WTC11 (cell line): ENCODE measurements at regions not wholly inside any gene's neighbourhood (a gene's known extent, or its start where the extent isn't known, plus 50 kb on each side); places are given as distances from the start of the nearest gene placed in this dataset.

Experiments used
- ATAC-seq: fragments of 200-7000 bp; cut with Tn5 transposase; 2 replicates; pipeline ENCODE4 v1.10.0; 2021; ENCODE audit warnings: mild to moderate bottlenecking, moderate library complexity
- CTCF ChIA-PET: fragments of 300-600 bp; sonication (Branson Sonifier 250); formaldehyde crosslinking; loops from one replicate; lab custom pipeline; 2021; ENCODE audit warnings: antibody characterized with exemption; lab: Charles Lee
- POLR2A ChIA-PET: fragments of 350-600 bp; sonication (Branson Sonifier 250); formaldehyde crosslinking; loops from one replicate; lab custom pipeline; 2021; ENCODE audit warnings: antibody characterized with exemption; lab: Charles Lee
- DNase-seq: peaks from one replicate; pipeline ENCODE4 v3.0.0; 2021; ENCODE audit warnings: low spot score
- H3K27ac Mint-ChIP-seq: 2 replicates; pipeline ENCODE4 v1.8.0; 2021; ENCODE audit warnings: mixed read lengths
- H3K27me3 Mint-ChIP-seq: 2 replicates; pipeline ENCODE4 v1.8.0; 2021; ENCODE audit warnings: low read depth, mild to moderate bottlenecking, moderate library complexity, mixed read lengths
- H3K36me3 Mint-ChIP-seq: 2 replicates; pipeline ENCODE4 v1.8.0; 2021; ENCODE audit warnings: mixed read lengths
- H3K4me1 Mint-ChIP-seq: 2 replicates; pipeline ENCODE4 v1.8.0; 2022; ENCODE audit warnings: mixed read lengths
- H3K4me3 Mint-ChIP-seq: 2 replicates; pipeline ENCODE4 v1.8.0; 2021; ENCODE audit warnings: mild to moderate bottlenecking, moderate library complexity, mixed read lengths
- H3K9me3 Mint-ChIP-seq: 2 replicates; pipeline ENCODE4 v1.8.0; 2021; ENCODE audit warnings: mixed read lengths
- ATF1 ChIP-seq: sonication (generic); formaldehyde crosslinking; IDR thresholded peaks from 2 replicates; pipeline ENCODE4 v1.8.1; 2023; ENCODE audit warnings: mild to moderate bottlenecking, moderate library complexity, missing genetic modification reagents
- CBFB ChIP-seq: sonication (generic); formaldehyde crosslinking; IDR thresholded peaks from 2 replicates; pipeline ENCODE4 v1.8.1; 2022; ENCODE audit warnings: mild to moderate bottlenecking, low read depth, missing genetic modification reagents
- EMX1 ChIP-seq: fragments of 250-450 bp; sonication (Bioruptor Pico); IDR thresholded peaks from 2 replicates; pipeline ENCODE4 v1.8.0; 2021; ENCODE audit warnings: mild to moderate bottlenecking
- FOXJ3 ChIP-seq: sonication (generic); formaldehyde crosslinking; IDR thresholded peaks from 2 replicates; pipeline ENCODE4 v1.9.0; 2021; ENCODE audit warnings: missing genetic modification reagents, mild to moderate bottlenecking, borderline replicate concordance
- FOXK1 ChIP-seq: sonication (generic); formaldehyde crosslinking; IDR thresholded peaks from 2 replicates; pipeline ENCODE4 v1.8.0; 2022; ENCODE audit warnings: mild to moderate bottlenecking, moderate library complexity, missing genetic modification reagents
- JAZF1 ChIP-seq: fragments of 250-450 bp; sonication (Bioruptor Pico); IDR thresholded peaks from 2 replicates; pipeline ENCODE4 v1.9.0; 2021; ENCODE audit warnings: moderate library complexity, mild to moderate bottlenecking, inconsistent platforms
- MXD4 ChIP-seq: fragments of 250-450 bp; sonication (Bioruptor Pico); IDR thresholded peaks from 2 replicates; pipeline ENCODE4 v1.8.0; 2021; ENCODE audit warnings: mild to moderate bottlenecking, moderate library complexity, borderline replicate concordance
- NFYB ChIP-seq: sonication (generic); formaldehyde crosslinking; conservative IDR thresholded peaks from 2 replicates; pipeline ENCODE4 v1.8.0; 2022; ENCODE audit warnings: low read depth, missing genetic modification reagents
- SP1 ChIP-seq: sonication (generic); formaldehyde crosslinking; conservative IDR thresholded peaks from 2 replicates; pipeline ENCODE4 v1.8.1; 2022; ENCODE audit warnings: missing genetic modification reagents
- TCF7 ChIP-seq: sonication (generic); formaldehyde crosslinking; IDR thresholded peaks from 2 replicates; pipeline ENCODE4 v1.8.0; 2022; ENCODE audit warnings: mild to moderate bottlenecking, low read depth, missing genetic modification reagents, moderate library complexity
- ZNF138 ChIP-seq: sonication (generic); formaldehyde crosslinking; conservative IDR thresholded peaks from 2 replicates; pipeline ENCODE4 v1.8.1; 2022; ENCODE audit warnings: mild to moderate bottlenecking, moderate library complexity, missing genetic modification reagents
- ZNF232 ChIP-seq: sonication (generic); formaldehyde crosslinking; IDR thresholded peaks from 2 replicates; pipeline ENCODE4 v1.8.0; 2022; ENCODE audit warnings: mild to moderate bottlenecking, missing genetic modification reagents
- TF ChIP-seq, protein P1 (sequence below): sonication (generic); formaldehyde crosslinking; IDR thresholded peaks from 2 replicates; pipeline ENCODE4 v1.8.0; 2022; ENCODE audit warnings: missing genetic modification reagents
- TF ChIP-seq, protein P2 (sequence below): sonication (generic); formaldehyde crosslinking; IDR thresholded peaks from 2 replicates; pipeline ENCODE4 v1.8.1; 2023; ENCODE audit warnings: mild to moderate bottlenecking, missing genetic modification reagents
- TF ChIP-seq, protein P3 (sequence below): sonication (generic); formaldehyde crosslinking; IDR thresholded peaks from 2 replicates; pipeline ENCODE4 v1.8.1; 2022; ENCODE audit warnings: mild to moderate bottlenecking, missing genetic modification reagents, moderate library complexity, borderline replicate concordance
- TF ChIP-seq, protein P4 (sequence below): fragments of 200-600 bp; IDR thresholded peaks from 2 replicates; pipeline ENCODE4 v1.8.0; 2022; ENCODE audit warnings: antibody characterized with exemption
- TF ChIP-seq, protein P5 (sequence below): sonication (generic); formaldehyde crosslinking; IDR thresholded peaks from 2 replicates; pipeline ENCODE4 v1.8.0; 2022; ENCODE audit warnings: mild to moderate bottlenecking, missing genetic modification reagents
- TF ChIP-seq, protein P6 (sequence below): sonication (generic); formaldehyde crosslinking; IDR thresholded peaks from 2 replicates; pipeline ENCODE4 v1.8.1; 2023; ENCODE audit warnings: mild to moderate bottlenecking, missing genetic modification reagents
- TF ChIP-seq, protein P7 (sequence below): fragments of 250-450 bp; sonication (Bioruptor Pico); IDR thresholded peaks from 2 replicates; pipeline ENCODE4 v2.1.2; 2022; ENCODE audit warnings: mild to moderate bottlenecking, moderate library complexity

DNA sequence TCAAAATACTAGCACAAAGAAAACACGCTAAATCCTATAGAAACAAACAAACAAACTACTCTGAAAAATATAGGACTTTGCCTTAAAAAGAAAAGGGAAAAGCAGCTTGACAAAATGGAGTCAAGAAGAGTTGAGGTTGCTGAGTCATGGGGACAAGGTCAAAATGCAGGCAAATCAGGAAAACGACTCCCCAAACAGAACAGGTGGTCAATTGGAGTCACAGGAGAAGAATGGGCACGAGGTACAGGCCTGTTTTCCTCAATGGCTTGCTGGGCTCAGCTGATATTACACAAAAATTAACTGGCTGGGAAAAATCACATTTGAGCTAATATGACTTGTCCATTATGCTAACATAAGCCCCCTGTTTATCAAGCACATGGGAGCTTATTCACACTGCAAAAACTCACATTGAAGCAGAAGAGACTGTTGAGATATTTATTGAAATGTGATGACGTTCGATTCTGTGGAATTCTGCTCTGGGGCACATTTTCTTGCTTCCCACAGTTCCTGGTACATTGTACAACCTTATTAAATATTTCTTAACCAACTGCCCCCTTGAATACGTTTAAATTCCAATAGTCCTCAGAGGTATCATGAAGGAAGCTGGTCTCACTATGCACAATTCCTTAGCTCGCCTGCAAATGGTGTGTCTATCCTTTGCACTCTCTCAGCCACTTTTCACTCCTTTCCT lies 1622.1 kb downstream of the STIM2 start (continued):
- no peak for TF ChIP-seq CBFB (CRISPR knock-in tag)
- no peak for TF ChIP-seq SP1 (CRISPR knock-in tag)
- no peak for TF ChIP-seq MXD4 (CRISPR knock-in tag)
- TF ChIP-seq, protein P1, sequence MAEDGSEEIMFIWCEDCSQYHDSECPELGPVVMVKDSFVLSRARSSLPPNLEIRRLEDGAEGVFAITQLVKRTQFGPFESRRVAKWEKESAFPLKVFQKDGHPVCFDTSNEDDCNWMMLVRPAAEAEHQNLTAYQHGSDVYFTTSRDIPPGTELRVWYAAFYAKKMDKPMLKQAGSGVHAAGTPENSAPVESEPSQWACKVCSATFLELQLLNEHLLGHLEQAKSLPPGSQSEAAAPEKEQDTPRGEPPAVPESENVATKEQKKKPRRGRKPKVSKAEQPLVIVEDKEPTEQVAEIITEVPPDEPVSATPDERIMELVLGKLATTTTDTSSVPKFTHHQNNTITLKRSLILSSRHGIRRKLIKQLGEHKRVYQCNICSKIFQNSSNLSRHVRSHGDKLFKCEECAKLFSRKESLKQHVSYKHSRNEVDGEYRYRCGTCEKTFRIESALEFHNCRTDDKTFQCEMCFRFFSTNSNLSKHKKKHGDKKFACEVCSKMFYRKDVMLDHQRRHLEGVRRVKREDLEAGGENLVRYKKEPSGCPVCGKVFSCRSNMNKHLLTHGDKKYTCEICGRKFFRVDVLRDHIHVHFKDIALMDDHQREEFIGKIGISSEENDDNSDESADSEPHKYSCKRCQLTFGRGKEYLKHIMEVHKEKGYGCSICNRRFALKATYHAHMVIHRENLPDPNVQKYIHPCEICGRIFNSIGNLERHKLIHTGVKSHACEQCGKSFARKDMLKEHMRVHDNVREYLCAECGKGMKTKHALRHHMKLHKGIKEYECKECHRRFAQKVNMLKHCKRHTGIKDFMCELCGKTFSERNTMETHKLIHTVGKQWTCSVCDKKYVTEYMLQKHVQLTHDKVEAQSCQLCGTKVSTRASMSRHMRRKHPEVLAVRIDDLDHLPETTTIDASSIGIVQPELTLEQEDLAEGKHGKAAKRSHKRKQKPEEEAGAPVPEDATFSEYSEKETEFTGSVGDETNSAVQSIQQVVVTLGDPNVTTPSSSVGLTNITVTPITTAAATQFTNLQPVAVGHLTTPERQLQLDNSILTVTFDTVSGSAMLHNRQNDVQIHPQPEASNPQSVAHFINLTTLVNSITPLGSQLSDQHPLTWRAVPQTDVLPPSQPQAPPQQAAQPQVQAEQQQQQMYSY (CRISPR knock-in tag) = no peak

DNA sequence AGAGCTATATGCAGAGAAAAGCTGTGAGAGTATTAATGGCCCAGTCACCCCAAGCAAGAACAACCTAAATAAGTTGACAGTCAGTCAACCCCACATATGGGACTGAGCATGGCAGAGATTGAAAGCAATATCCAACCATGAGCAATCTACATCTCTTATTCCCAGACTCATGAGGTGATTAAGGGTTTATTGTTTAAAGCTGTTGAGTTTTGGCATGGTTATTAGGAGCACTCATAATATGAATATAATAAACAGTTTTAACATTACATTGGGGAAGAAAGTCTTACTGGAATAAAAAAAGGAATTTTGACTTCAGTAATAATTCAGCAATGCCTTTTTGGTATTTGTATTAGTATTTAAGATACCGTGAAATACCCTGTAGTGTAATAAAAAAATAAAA lies 1627.4 kb downstream of the STIM2 start:
- no peak for DNase-seq
- H3K4me1 Mint-ChIP-seq = peaks cover 21% of the 10 kb centered on the region
- ATAC-seq = no peak
- CTCF ChIA-PET = no interaction called here
- no peaks in the 10 kb centered on the region for H3K27me3 Mint-ChIP-seq
- POLR2A ChIA-PET = no interaction called here
- peaks cover 7% of the 10 kb centered on the region; the same call in 1 of the 2 replicates for H3K9me3 Mint-ChIP-seq
- no peak for TF ChIP-seq ATF1 (CRISPR knock-in tag)
- H3K36me3 Mint-ChIP-seq = no peaks in the 10 kb centered on the region
- H3K27ac Mint-ChIP-seq = no peak overlapping the region
- no peak overlapping the region for H3K4me3 Mint-ChIP-seq

DNA sequence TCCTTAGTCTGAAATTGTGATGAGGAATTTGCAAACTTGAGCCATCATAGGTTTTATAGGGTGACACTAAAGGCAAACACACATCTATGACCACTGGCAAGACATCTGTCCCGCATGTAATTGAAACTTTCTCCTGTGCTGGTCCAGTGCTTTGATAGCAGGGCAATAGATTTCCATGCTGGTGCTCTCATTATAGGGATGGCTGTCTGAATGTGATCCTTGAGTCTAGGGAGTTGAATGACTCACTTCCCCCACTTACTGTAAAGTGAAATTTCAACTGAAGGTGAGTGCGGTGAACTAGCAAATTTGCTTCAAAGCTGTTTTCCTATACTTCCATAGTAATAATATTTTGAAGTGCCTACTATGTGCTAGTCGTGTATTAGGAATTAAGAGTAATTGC lies 1630.0 kb downstream of the STIM2 start:
- DNase-seq (no peak), ATAC-seq (peak; percentile 61)
- ChIA-PET CTCF (no interaction called here), POLR2A (no interaction called here)
- no peak overlapping the region for H3K4me3 Mint-ChIP-seq
- peaks cover 12% of the 10 kb centered on the region for H3K4me1 Mint-ChIP-seq
- H3K27me3 Mint-ChIP-seq = no peaks in the 10 kb centered on the region; the same call in 1 of the 2 replicates
- H3K9me3 Mint-ChIP-seq = peaks cover 18% of the 10 kb centered on the region
- peaks cover 4% of the 10 kb centered on the region; the same call in 1 of the 2 replicates for H3K36me3 Mint-ChIP-seq
- peak overlapping the region; percentile 28; the same call in 1 of the 2 replicates for H3K27ac Mint-ChIP-seq
- TF ChIP-seq FOXJ3 (CRISPR knock-in tag) = no peak
- TF ChIP-seq, protein P2, sequence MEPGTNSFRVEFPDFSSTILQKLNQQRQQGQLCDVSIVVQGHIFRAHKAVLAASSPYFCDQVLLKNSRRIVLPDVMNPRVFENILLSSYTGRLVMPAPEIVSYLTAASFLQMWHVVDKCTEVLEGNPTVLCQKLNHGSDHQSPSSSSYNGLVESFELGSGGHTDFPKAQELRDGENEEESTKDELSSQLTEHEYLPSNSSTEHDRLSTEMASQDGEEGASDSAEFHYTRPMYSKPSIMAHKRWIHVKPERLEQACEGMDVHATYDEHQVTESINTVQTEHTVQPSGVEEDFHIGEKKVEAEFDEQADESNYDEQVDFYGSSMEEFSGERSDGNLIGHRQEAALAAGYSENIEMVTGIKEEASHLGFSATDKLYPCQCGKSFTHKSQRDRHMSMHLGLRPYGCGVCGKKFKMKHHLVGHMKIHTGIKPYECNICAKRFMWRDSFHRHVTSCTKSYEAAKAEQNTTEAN (CRISPR knock-in tag) = no peak
- TF ChIP-seq ZNF232 = no peak
- TF ChIP-seq, protein P3, sequence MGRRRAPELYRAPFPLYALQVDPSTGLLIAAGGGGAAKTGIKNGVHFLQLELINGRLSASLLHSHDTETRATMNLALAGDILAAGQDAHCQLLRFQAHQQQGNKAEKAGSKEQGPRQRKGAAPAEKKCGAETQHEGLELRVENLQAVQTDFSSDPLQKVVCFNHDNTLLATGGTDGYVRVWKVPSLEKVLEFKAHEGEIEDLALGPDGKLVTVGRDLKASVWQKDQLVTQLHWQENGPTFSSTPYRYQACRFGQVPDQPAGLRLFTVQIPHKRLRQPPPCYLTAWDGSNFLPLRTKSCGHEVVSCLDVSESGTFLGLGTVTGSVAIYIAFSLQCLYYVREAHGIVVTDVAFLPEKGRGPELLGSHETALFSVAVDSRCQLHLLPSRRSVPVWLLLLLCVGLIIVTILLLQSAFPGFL = no peak
- TF ChIP-seq, protein P4, sequence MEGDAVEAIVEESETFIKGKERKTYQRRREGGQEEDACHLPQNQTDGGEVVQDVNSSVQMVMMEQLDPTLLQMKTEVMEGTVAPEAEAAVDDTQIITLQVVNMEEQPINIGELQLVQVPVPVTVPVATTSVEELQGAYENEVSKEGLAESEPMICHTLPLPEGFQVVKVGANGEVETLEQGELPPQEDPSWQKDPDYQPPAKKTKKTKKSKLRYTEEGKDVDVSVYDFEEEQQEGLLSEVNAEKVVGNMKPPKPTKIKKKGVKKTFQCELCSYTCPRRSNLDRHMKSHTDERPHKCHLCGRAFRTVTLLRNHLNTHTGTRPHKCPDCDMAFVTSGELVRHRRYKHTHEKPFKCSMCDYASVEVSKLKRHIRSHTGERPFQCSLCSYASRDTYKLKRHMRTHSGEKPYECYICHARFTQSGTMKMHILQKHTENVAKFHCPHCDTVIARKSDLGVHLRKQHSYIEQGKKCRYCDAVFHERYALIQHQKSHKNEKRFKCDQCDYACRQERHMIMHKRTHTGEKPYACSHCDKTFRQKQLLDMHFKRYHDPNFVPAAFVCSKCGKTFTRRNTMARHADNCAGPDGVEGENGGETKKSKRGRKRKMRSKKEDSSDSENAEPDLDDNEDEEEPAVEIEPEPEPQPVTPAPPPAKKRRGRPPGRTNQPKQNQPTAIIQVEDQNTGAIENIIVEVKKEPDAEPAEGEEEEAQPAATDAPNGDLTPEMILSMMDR = no peak
- no peak for TF ChIP-seq JAZF1 (CRISPR knock-in tag)
- no peak for TF ChIP-seq NFYB (CRISPR knock-in tag)
- TF ChIP-seq, protein P5, sequence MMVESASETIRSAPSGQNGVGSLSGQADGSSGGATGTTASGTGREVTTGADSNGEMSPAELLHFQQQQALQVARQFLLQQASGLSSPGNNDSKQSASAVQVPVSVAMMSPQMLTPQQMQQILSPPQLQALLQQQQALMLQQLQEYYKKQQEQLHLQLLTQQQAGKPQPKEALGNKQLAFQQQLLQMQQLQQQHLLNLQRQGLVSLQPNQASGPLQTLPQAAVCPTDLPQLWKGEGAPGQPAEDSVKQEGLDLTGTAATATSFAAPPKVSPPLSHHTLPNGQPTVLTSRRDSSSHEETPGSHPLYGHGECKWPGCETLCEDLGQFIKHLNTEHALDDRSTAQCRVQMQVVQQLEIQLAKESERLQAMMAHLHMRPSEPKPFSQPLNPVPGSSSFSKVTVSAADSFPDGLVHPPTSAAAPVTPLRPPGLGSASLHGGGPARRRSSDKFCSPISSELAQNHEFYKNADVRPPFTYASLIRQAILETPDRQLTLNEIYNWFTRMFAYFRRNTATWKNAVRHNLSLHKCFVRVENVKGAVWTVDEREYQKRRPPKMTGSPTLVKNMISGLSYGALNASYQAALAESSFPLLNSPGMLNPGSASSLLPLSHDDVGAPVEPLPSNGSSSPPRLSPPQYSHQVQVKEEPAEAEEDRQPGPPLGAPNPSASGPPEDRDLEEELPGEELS (CRISPR knock-in tag) = no peak
- no peak for TF ChIP-seq TCF7
- no peak for TF ChIP-seq EMX1
- TF ChIP-seq FOXK1 (CRISPR knock-in tag) = no peak
- TF ChIP-seq, protein P6, sequence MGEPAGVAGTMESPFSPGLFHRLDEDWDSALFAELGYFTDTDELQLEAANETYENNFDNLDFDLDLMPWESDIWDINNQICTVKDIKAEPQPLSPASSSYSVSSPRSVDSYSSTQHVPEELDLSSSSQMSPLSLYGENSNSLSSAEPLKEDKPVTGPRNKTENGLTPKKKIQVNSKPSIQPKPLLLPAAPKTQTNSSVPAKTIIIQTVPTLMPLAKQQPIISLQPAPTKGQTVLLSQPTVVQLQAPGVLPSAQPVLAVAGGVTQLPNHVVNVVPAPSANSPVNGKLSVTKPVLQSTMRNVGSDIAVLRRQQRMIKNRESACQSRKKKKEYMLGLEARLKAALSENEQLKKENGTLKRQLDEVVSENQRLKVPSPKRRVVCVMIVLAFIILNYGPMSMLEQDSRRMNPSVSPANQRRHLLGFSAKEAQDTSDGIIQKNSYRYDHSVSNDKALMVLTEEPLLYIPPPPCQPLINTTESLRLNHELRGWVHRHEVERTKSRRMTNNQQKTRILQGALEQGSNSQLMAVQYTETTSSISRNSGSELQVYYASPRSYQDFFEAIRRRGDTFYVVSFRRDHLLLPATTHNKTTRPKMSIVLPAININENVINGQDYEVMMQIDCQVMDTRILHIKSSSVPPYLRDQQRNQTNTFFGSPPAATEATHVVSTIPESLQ (CRISPR knock-in tag) = no peak
- no peak for TF ChIP-seq ZNF138
- TF ChIP-seq, protein P7, sequence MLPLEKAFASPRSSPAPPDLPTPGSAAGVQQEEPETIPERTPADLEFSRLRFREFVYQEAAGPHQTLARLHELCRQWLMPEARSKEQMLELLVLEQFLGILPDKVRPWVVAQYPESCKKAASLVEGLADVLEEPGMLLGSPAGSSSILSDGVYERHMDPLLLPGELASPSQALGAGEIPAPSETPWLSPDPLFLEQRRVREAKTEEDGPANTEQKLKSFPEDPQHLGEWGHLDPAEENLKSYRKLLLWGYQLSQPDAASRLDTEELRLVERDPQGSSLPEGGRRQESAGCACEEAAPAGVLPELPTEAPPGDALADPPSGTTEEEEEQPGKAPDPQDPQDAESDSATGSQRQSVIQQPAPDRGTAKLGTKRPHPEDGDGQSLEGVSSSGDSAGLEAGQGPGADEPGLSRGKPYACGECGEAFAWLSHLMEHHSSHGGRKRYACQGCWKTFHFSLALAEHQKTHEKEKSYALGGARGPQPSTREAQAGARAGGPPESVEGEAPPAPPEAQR (CRISPR knock-in tag) = no peak
